ENCODE measurements at regions not wholly inside any gene's neighbourhood (a gene's known extent, or its start where the extent isn't known, plus 50 kb on each side); places are given as distances from the start of the nearest gene placed in this dataset.

- DNase-seq, result no peak
- no peak for ATAC-seq
- Histone ChIP-seq H3K36me3 (ENCODE audit: control insufficient read depth, insufficient read depth, low read length) (no peaks in the 10 kb centered on the region), H3K4me1 (ENCODE audit: control insufficient read depth, insufficient read depth, low read length) (no peaks in the 10 kb centered on the region), H3K27me3 (ENCODE audit: control insufficient read depth, insufficient read depth, low read length) (no peaks in the 10 kb centered on the region), H3K9me3 (ENCODE audit: control insufficient read depth, insufficient read depth, low read length) (peaks cover 4% of the 10 kb centered on the region), H3K27ac (ENCODE audit: low read length) (no peak overlapping the region), H3K4me3 (ENCODE audit: low read length) (no peak overlapping the region)
- H3K27ac Mint-ChIP-seq, result no peak overlapping the region
- intact Hi-C loops (cut with micrococcal nuclease), result no loop called here
- H3K4me1 Mint-ChIP-seq, result no peaks in the 10 kb centered on the region
- peaks cover 2 to 3% of the 10 kb centered on the region in 2 donors for H3K9me3 Mint-ChIP-seq
- 91% methylated on average over 5 of the region's 5 CpGs for WGBS (ENCODE audit: insufficient coverage)
- H3K36me3 Mint-ChIP-seq, result peaks cover 16% of the 10 kb centered on the region
- no peak overlapping the region for H3K4me3 Mint-ChIP-seq
- H3K27me3 Mint-ChIP-seq (ENCODE audit: low read depth in 2 of 2), result peaks cover 7 to 23% of the 10 kb centered on the region in 2 donors
- TF ChIP-seq CTCF (IDR thresholded peaks at IDR 0.05), result no peak
Observed at GRCh38 chr4:4749137-4749536, 110.3 kb upstream of the MSX1 start.

- intact Hi-C loops (cut with micrococcal nuclease), result no loop called here
- WGBS (ENCODE audit: insufficient coverage), result 83% methylated on average over 1 of the region's 1 CpG
- no peak overlapping the region for H3K27ac ChIP-seq (ENCODE audit: low read length)
- Mint-ChIP-seq H3K9me3 (peaks cover 2 to 3% of the 10 kb centered on the region in 2 donors), H3K27ac (no peak overlapping the region), H3K4me3 (no peak overlapping the region), H3K4me1 (no peaks in the 10 kb centered on the region), H3K27me3 (ENCODE audit: low read depth in 2 of 2) (peaks cover 0 to 12% of the 10 kb centered on the region in 2 donors), H3K36me3 (peaks cover 16% of the 10 kb centered on the region)
- no peaks in the 10 kb centered on the region for H3K36me3 ChIP-seq (ENCODE audit: control insufficient read depth, insufficient read depth, low read length)
- DNase-seq (no peak), ATAC-seq (no peak)
- H3K9me3 ChIP-seq (ENCODE audit: control insufficient read depth, insufficient read depth, low read length), result peaks cover 4% of the 10 kb centered on the region
- H3K4me1 ChIP-seq (ENCODE audit: control insufficient read depth, insufficient read depth, low read length), result no peaks in the 10 kb centered on the region
- TF ChIP-seq CTCF (IDR thresholded peaks at IDR 0.05), result no peak
- H3K4me3 ChIP-seq (ENCODE audit: low read length), result no peak overlapping the region
- H3K27me3 ChIP-seq (ENCODE audit: control insufficient read depth, insufficient read depth, low read length), result no peaks in the 10 kb centered on the region
Observed at GRCh38 chr4:4746444-4746843, 113.0 kb upstream of the MSX1 start.

GRCh38 chr4:4740071-4740470 is 119.4 kb upstream of the MSX1 start:
- intact Hi-C loops (cut with micrococcal nuclease), result no loop called here
- no peak for TF ChIP-seq CTCF (IDR thresholded peaks at IDR 0.05)
- no peaks in the 10 kb centered on the region for H3K36me3 ChIP-seq (ENCODE audit: control insufficient read depth, insufficient read depth, low read length)
- H3K27me3 ChIP-seq (ENCODE audit: control insufficient read depth, insufficient read depth, low read length), result no peaks in the 10 kb centered on the region
- Mint-ChIP-seq H3K4me3 (no peak overlapping the region), H3K36me3 (no peaks in the 10 kb centered on the region), H3K27me3 (ENCODE audit: low read depth in 2 of 2) (no peaks in the 10 kb centered on the region), H3K27ac (no peak overlapping the region), H3K9me3 (no peaks in the 10 kb centered on the region), H3K4me1 (no peaks in the 10 kb centered on the region)
- no peaks in the 10 kb centered on the region for H3K4me1 ChIP-seq (ENCODE audit: control insufficient read depth, insufficient read depth, low read length)
- no peak overlapping the region for H3K4me3 ChIP-seq (ENCODE audit: low read length)
- DNase-seq (no peak), ATAC-seq (no peak)
- H3K27ac ChIP-seq (ENCODE audit: low read length), result no peak overlapping the region
- H3K9me3 ChIP-seq (ENCODE audit: control insufficient read depth, insufficient read depth, low read length), result no peaks in the 10 kb centered on the region

GRCh38 chr4:4735870-4736269 is 123.6 kb upstream of the MSX1 start:
- Histone ChIP-seq H3K36me3 (ENCODE audit: control insufficient read depth, insufficient read depth, low read length) (no peaks in the 10 kb centered on the region), H3K4me3 (ENCODE audit: low read length) (no peak overlapping the region), H3K27me3 (ENCODE audit: control insufficient read depth, insufficient read depth, low read length) (no peaks in the 10 kb centered on the region), H3K4me1 (ENCODE audit: control insufficient read depth, insufficient read depth, low read length) (no peaks in the 10 kb centered on the region), H3K9me3 (ENCODE audit: control insufficient read depth, insufficient read depth, low read length) (no peaks in the 10 kb centered on the region), H3K27ac (ENCODE audit: low read length) (no peak overlapping the region)
- H3K4me1 Mint-ChIP-seq, result no peaks in the 10 kb centered on the region
- ATAC-seq (no peak), DNase-seq (no peak)
- H3K27ac Mint-ChIP-seq, result no peak overlapping the region
- no peaks in the 10 kb centered on the region for H3K27me3 Mint-ChIP-seq (ENCODE audit: low read depth in 2 of 2)
- no peak for TF ChIP-seq CTCF (IDR thresholded peaks at IDR 0.05)
- WGBS (ENCODE audit: insufficient coverage), result 99% methylated on average over 6 of the region's 6 CpGs
- intact Hi-C loops (cut with micrococcal nuclease), result no loop called here
- no peaks in the 10 kb centered on the region for H3K9me3 Mint-ChIP-seq
- no peak overlapping the region for H3K4me3 Mint-ChIP-seq
- no peaks in the 10 kb centered on the region for H3K36me3 Mint-ChIP-seq
